ENCODE measurements at regions not wholly inside any gene's neighbourhood (a gene's known extent, or its start where the extent isn't known, plus 50 kb on each side); places are given as distances from the start of the nearest gene placed in this dataset.

DNA sequence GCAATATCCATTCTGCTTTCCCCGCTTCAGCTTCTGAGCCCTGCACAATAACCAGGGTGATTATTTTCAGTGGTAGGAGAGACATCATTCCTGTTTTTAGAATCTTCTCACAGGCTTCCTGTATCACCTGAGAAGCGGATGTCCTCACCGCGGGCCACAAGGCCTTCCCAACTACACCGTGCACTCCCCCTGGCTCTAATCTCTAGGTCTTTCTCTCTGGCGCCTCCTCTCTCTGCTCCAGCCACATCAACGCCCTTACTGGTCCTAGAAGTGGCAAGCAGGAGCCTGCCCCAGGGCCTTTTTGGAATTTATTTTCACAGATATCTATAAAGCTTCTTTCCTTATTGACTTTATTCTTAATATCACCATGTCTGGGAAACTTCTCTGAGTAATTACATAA, 675.2 kb upstream of the FRG1 start:
- no peak overlapping the region for H2BK12ac ChIP-seq (ENCODE audit: low read length)
- no peaks in the 10 kb centered on the region for H3K4me1 ChIP-seq (ENCODE audit: control insufficient read depth in 2 of 2, insufficient read depth in 1 of 2, low read depth in 1 of 2, low read length in 2 of 2)
- no peak for DNase-seq (ENCODE audit: low spot score)
- H3K14ac ChIP-seq (ENCODE audit: low read length): no peak overlapping the region
- H3K36me3 ChIP-seq (replicated peaks in 1 of 2; ENCODE audit: control insufficient read depth in 2 of 2, insufficient read depth in 2 of 2, low read length in 2 of 2): no peaks in the 10 kb centered on the region
- H3K27me3 ChIP-seq (ENCODE audit: control insufficient read depth in 3 of 3, insufficient read depth in 3 of 3, low read depth in 1 of 3, low read length in 3 of 3): no peaks in the 10 kb centered on the region
- H3K4me2 ChIP-seq (ENCODE audit: insufficient read depth, low read length, poor library complexity, severe bottlenecking): no peak overlapping the region
- no peak overlapping the region for H2BK5ac ChIP-seq (ENCODE audit: low read length)
- no peaks in the 10 kb centered on the region for H3K79me1 ChIP-seq (ENCODE audit: low read depth, low read length)
- H3K23ac ChIP-seq (ENCODE audit: low read depth, low read length, poor library complexity): no peak overlapping the region
- no peak overlapping the region for H4K91ac ChIP-seq (ENCODE audit: low read depth, low read length, poor library complexity)
- H3K9me3 ChIP-seq (replicated peaks in 1 of 2; ENCODE audit: control insufficient read depth in 2 of 2, insufficient read depth in 1 of 2, low read depth in 1 of 2, low read length in 2 of 2): no peaks in the 10 kb centered on the region
- H2AFZ ChIP-seq (ENCODE audit: low read length): no peak overlapping the region
- no peak overlapping the region for H3K18ac ChIP-seq (ENCODE audit: low read length)
- no peak overlapping the region for H2BK15ac ChIP-seq (ENCODE audit: low read length)
- no CpG with 5 or more reads among the region's 7 CpGs for WGBS, 2 donors (ENCODE audit: extremely low coverage in 2 of 2, insufficient read length in 2 of 2, insufficient replicate concordance in 1 of 2)
- no peak overlapping the region for H2AK5ac ChIP-seq (ENCODE audit: low read depth, low read length)
- no peak overlapping the region for H4K8ac ChIP-seq (ENCODE audit: low read depth, low read length)
- H3K4ac ChIP-seq (ENCODE audit: low read length): no peak overlapping the region
- H3K4me3 ChIP-seq (ENCODE audit: low read length in 2 of 2): no peak overlapping the region
- no peak overlapping the region for H2BK120ac ChIP-seq (ENCODE audit: low read depth, low read length)
- H3K27ac ChIP-seq (replicated peaks; ENCODE audit: low read length): no peak overlapping the region
- no peak overlapping the region for H3K9ac ChIP-seq (ENCODE audit: low read depth, low read length, poor library complexity)

DNA sequence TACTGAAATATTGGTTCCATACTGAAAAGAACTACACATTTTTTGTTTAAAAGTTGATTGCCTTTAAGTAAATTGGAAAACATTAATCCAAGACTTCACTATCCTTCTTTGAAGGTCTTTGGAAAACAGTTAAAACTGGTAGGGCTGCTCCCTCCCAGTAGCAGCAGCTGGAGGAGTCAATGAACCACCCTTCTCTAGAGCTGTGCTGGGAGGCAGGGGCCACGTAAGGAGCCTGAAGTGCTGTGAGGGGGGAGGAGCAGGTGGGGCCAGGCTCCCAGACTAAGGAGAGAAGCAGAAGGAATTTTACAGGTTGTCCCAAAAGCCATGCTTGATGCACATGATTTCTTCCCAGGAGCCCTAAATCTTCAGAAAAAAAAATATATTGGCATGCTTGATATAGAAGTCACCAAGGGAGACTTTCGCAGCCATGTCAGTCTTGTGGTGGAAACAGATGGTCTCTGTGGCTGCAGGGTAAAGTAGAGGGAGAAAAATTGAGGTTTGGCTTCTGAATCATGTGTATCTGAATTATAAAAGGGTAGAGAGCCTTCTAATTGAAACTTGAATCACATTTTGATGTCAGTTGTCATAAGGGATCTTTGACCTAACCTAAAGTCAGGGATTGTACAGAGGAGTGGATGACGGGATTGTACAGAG, 673.2 kb upstream of the FRG1 start:
- no peak overlapping the region for H3K4me2 ChIP-seq (ENCODE audit: insufficient read depth, low read length, poor library complexity, severe bottlenecking)
- no peaks in the 10 kb centered on the region for H3K9me3 ChIP-seq (replicated peaks in 1 of 2; ENCODE audit: control insufficient read depth in 2 of 2, insufficient read depth in 1 of 2, low read depth in 1 of 2, low read length in 2 of 2)
- peak overlapping the region; percentile 67 for H3K18ac ChIP-seq (ENCODE audit: low read length)
- no peaks in the 10 kb centered on the region for H3K27me3 ChIP-seq (ENCODE audit: control insufficient read depth in 3 of 3, insufficient read depth in 3 of 3, low read depth in 1 of 3, low read length in 3 of 3)
- DNase-seq (ENCODE audit: low spot score): no peak
- H4K8ac ChIP-seq (ENCODE audit: low read depth, low read length): no peak overlapping the region
- no peak overlapping the region for H4K91ac ChIP-seq (ENCODE audit: low read depth, low read length, poor library complexity)
- no peaks in the 10 kb centered on the region for H3K36me3 ChIP-seq (replicated peaks in 1 of 2; ENCODE audit: control insufficient read depth in 2 of 2, insufficient read depth in 2 of 2, low read length in 2 of 2)
- no peak overlapping the region for H3K27ac ChIP-seq (replicated peaks; ENCODE audit: low read length)
- no peak overlapping the region for H2BK120ac ChIP-seq (ENCODE audit: low read depth, low read length)
- no peaks in the 10 kb centered on the region for H3K4me1 ChIP-seq (ENCODE audit: control insufficient read depth in 2 of 2, insufficient read depth in 1 of 2, low read depth in 1 of 2, low read length in 2 of 2)
- H2BK5ac ChIP-seq (ENCODE audit: low read length): no peak overlapping the region
- no peak overlapping the region for H3K4ac ChIP-seq (ENCODE audit: low read length)
- no peak overlapping the region for H2AFZ ChIP-seq (ENCODE audit: low read length)
- H3K9ac ChIP-seq (ENCODE audit: low read depth, low read length, poor library complexity): no peak overlapping the region
- no peak overlapping the region for H3K4me3 ChIP-seq (ENCODE audit: low read length in 2 of 2)
- no peak overlapping the region for H3K23ac ChIP-seq (ENCODE audit: low read depth, low read length, poor library complexity)
- H2AK5ac ChIP-seq (ENCODE audit: low read depth, low read length): no peak overlapping the region
- no CpG with 5 or more reads among the region's 3 CpGs for WGBS, 2 donors (ENCODE audit: extremely low coverage in 2 of 2, insufficient read length in 2 of 2, insufficient replicate concordance in 1 of 2)
- H3K79me1 ChIP-seq (ENCODE audit: low read depth, low read length): no peaks in the 10 kb centered on the region
- H2BK15ac ChIP-seq (ENCODE audit: low read length): no peak overlapping the region
- H3K14ac ChIP-seq (ENCODE audit: low read length): no peak overlapping the region
- H2BK12ac ChIP-seq (ENCODE audit: low read length): no peak overlapping the region

DNA sequence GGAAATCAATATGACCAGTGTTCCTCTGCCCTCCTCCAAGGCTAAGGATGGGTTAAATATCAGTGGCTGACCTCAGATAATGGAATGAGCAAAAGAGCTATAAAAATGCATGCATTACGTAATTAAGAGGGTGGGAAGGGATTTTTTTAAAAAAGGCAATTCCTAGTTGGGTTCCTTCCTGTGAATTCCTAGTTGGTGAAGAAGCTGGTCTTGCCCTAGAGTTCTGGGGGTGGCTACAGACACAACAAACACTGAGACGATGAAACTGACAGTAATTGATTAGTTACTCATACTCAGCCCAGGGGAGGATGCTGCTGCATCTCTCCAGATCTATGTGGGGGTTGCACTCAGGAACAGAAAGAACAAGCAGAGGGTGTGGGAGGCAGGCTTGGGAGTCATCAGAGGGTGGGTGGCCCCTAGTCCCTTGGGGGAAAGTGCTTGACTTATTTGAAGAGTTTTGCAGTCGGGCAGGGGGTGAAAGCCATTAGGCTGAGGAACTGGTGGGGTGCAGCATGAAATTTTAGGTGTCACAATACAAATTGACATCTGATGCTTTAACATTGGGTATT, 662.0 kb upstream of the FRG1 start:
- Histone ChIP-seq H3K9me3 (replicated peaks in 1 of 2; ENCODE audit: control insufficient read depth in 2 of 2, insufficient read depth in 1 of 2, low read depth in 1 of 2, low read length in 2 of 2) (no peaks in the 10 kb centered on the region), H4K91ac (ENCODE audit: low read depth, low read length, poor library complexity) (no peak overlapping the region), H2AK5ac (ENCODE audit: low read depth, low read length) (no peak overlapping the region), H3K79me1 (ENCODE audit: low read depth, low read length) (no peaks in the 10 kb centered on the region), H3K4me2 (ENCODE audit: insufficient read depth, low read length, poor library complexity, severe bottlenecking) (no peak overlapping the region), H3K27ac (replicated peaks; ENCODE audit: low read length) (no peak overlapping the region), H3K4ac (ENCODE audit: low read length) (no peak overlapping the region), H2BK5ac (ENCODE audit: low read length) (no peak overlapping the region), H3K4me1 (ENCODE audit: control insufficient read depth in 2 of 2, insufficient read depth in 1 of 2, low read depth in 1 of 2, low read length in 2 of 2) (no peaks in the 10 kb centered on the region), H2BK15ac (ENCODE audit: low read length) (no peak overlapping the region), H3K27me3 (ENCODE audit: control insufficient read depth in 3 of 3, insufficient read depth in 3 of 3, low read depth in 1 of 3, low read length in 3 of 3) (no peaks in the 10 kb centered on the region), H2BK120ac (ENCODE audit: low read depth, low read length) (no peak overlapping the region), H3K9ac (ENCODE audit: low read depth, low read length, poor library complexity) (no peak overlapping the region), H2AFZ (ENCODE audit: low read length) (no peak overlapping the region), H3K23ac (ENCODE audit: low read depth, low read length, poor library complexity) (no peak overlapping the region), H3K14ac (ENCODE audit: low read length) (no peak overlapping the region), H3K4me3 (ENCODE audit: low read length in 2 of 2) (no peak overlapping the region), H4K8ac (ENCODE audit: low read depth, low read length) (no peak overlapping the region), H3K18ac (ENCODE audit: low read length) (no peak overlapping the region), H2BK12ac (ENCODE audit: low read length) (no peak overlapping the region), H3K36me3 (replicated peaks in 1 of 2; ENCODE audit: control insufficient read depth in 2 of 2, insufficient read depth in 2 of 2, low read length in 2 of 2) (no peaks in the 10 kb centered on the region)
- no CpG with 5 or more reads among the region's 3 CpGs for WGBS, 2 donors (ENCODE audit: extremely low coverage in 2 of 2, insufficient read length in 2 of 2, insufficient replicate concordance in 1 of 2)
- no peak for DNase-seq (ENCODE audit: low spot score)

DNA sequence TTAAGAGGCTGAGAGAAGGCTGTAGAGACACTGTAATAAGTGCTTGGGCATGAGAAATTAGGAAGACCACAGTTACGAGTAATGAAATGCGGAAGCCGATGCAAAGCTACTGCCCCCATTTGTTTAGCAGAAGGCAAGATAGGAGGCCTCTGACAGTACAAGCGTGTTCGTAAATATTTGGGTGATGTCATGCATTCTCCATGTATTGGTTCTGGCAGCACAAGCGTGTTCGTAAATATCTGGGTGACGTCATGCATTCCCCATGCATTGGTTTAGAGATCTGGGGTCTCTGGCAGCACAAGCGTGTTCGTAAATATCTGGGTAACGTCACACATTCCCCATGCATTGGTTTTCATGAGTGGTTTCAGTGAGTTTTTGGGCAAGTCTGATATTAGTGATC, 661.5 kb upstream of the FRG1 start:
- Histone ChIP-seq H3K14ac (ENCODE audit: low read length) (no peak overlapping the region), H2AFZ (ENCODE audit: low read length) (no peak overlapping the region), H4K8ac (ENCODE audit: low read depth, low read length) (no peak overlapping the region), H3K4me1 (ENCODE audit: control insufficient read depth in 2 of 2, insufficient read depth in 1 of 2, low read depth in 1 of 2, low read length in 2 of 2) (no peaks in the 10 kb centered on the region), H3K18ac (ENCODE audit: low read length) (no peak overlapping the region), H2BK120ac (ENCODE audit: low read depth, low read length) (no peak overlapping the region), H2BK5ac (ENCODE audit: low read length) (no peak overlapping the region), H3K4me2 (ENCODE audit: insufficient read depth, low read length, poor library complexity, severe bottlenecking) (no peak overlapping the region), H3K27me3 (ENCODE audit: control insufficient read depth in 3 of 3, insufficient read depth in 3 of 3, low read depth in 1 of 3, low read length in 3 of 3) (no peaks in the 10 kb centered on the region), H2BK15ac (ENCODE audit: low read length) (no peak overlapping the region), H3K27ac (replicated peaks; ENCODE audit: low read length) (no peak overlapping the region), H3K36me3 (replicated peaks in 1 of 2; ENCODE audit: control insufficient read depth in 2 of 2, insufficient read depth in 2 of 2, low read length in 2 of 2) (no peaks in the 10 kb centered on the region), H2BK12ac (ENCODE audit: low read length) (no peak overlapping the region), H2AK5ac (ENCODE audit: low read depth, low read length) (no peak overlapping the region), H3K4ac (ENCODE audit: low read length) (no peak overlapping the region), H3K9me3 (replicated peaks in 1 of 2; ENCODE audit: control insufficient read depth in 2 of 2, insufficient read depth in 1 of 2, low read depth in 1 of 2, low read length in 2 of 2) (no peaks in the 10 kb centered on the region), H3K79me1 (ENCODE audit: low read depth, low read length) (no peaks in the 10 kb centered on the region), H4K91ac (ENCODE audit: low read depth, low read length, poor library complexity) (no peak overlapping the region), H3K4me3 (ENCODE audit: low read length in 2 of 2) (no peak overlapping the region), H3K9ac (ENCODE audit: low read depth, low read length, poor library complexity) (no peak overlapping the region), H3K23ac (ENCODE audit: low read depth, low read length, poor library complexity) (no peak overlapping the region)
- whole genome bisulfite sequencing, 2 donors (ENCODE audit: extremely low coverage in 2 of 2, insufficient read length in 2 of 2, insufficient replicate concordance in 1 of 2): no CpG with 5 or more reads among the region's 11 CpGs
- DNase-seq (ENCODE audit: low spot score): no peak

Data from neuronal stem cell (in vitro differentiated cells).